ENCODE measurements at regions not wholly inside any gene's neighbourhood (a gene's known extent, or its start where the extent isn't known, plus 50 kb on each side); places are given as distances from the start of the nearest gene placed in this dataset.

GRCh38 chr6:159480471-159480870 lies 212.6 kb downstream of the SOD2 start:
- TF ChIP-seq ZNF274 (IDR thresholded peaks at IDR 0.05; ENCODE audit: low read depth, low read length) (no peak), SUZ12 (IDR thresholded peaks at IDR 0.05; ENCODE audit: extremely low read depth, insufficient read depth, insufficient read length) (no peak), YY1 (IDR thresholded peaks at IDR 0.05; ENCODE audit: insufficient read depth, insufficient read length) (no peak)

All from NT2/D1 (cell line).